HG03469 (cell line): ENCODE measurements at regions not wholly inside any gene's neighbourhood (a gene's known extent, or its start where the extent isn't known, plus 50 kb on each side); places are given as distances from the start of the nearest gene placed in this dataset.

Experiments
- ATAC-seq: cut with Tn5 transposase; IDR thresholded peaks from one replicate; pipeline ENCODE4 v1.9.1; 2021; ENCODE audit warnings: mild to moderate bottlenecking, moderate library complexity, moderate number of reproducible peaks; ENCODE audit not compliant: unreplicated experiment

DNA sequence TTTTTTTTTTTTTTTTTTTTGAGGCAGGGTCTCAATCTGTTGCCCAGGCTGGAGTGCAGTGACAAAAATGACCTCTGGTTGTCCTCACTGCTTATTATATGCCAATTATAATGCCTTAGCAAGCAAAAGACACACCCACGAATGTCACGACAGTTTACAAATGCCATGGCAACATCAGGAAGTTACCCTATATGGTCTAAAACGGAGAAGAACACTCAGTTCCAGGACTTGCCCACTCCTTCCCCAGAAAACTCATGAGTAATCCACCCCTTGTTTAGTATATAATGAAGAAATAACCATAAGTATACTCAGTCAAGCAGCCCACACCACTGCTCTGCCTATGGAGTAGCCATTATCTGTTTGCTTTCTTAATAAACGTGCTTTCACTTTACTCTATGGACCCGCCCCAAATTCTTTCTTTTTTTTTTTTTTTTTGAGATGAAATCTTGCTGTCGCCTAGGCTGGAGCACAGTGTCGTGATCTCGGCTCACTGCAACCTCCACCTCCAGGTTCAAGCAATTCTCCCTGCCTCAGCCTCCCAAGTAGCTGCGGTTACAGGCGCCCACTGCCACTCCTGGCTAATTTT, 106.2 kb downstream of the SMIM20 start:
- no peak for ATAC-seq

DNA sequence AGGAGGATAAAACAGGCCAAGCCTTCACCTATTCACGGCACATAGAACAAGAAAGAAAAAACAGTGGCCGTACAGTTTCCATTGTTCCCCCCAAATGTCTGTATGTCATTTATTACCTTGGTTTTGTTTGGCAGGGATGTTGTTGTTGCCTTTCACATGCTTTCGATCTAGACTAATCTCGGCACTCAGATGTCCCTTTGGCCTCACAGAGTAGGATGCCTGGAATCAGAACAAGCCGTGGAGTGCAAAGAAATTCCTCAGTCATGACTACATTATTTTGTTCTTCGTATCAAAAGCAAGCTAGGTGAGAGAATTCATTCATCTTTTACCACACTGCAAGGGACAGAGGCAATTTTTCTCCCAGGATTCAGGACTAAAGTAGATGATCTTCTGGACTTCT, 106.9 kb downstream of the SMIM20 start:
- ATAC-seq = no peak

DNA sequence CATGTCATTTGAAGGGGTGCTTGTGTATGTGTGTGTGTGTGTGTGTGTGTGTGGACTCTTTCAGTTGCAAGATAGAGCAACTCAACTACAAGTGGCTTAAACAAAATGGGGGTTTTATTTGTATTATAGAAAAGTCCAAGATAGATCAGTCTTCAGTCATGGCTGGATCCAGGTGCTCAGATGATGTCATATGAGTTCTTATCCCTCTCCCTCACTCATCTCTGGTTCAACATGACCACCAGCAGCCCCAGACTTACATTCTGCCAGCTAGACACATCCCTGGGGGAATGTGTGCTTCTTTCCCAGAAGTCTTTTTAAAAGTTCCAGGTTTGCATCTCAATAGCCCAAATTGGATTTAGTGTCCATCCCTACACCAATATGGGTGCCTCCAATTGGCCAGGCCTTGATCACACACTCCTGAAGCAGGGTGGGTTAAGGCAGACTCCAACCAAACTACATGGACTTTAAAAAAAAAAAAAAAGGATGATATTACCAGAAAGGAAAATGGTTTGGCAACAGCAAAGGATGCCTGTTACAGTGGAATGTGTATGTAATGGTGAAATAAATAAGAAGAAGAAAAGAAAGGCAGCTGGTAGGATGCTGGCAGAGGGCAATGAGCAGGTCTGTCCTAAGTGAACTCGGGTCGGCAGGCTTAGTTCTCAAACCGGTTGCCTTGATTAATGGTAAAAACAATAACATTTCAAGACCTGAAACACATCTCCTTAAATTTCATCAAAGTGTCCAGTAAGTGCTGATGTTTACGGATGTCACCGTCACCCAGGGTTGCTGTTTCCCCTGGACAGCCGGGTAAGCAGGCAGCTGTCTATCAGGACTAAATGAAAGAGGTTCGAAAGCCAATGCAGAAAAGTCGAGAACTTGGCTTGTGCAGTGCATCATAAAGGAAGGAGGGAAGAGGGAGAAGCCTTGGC, 107.7 kb downstream of the SMIM20 start:
- ATAC-seq = no peak

DNA sequence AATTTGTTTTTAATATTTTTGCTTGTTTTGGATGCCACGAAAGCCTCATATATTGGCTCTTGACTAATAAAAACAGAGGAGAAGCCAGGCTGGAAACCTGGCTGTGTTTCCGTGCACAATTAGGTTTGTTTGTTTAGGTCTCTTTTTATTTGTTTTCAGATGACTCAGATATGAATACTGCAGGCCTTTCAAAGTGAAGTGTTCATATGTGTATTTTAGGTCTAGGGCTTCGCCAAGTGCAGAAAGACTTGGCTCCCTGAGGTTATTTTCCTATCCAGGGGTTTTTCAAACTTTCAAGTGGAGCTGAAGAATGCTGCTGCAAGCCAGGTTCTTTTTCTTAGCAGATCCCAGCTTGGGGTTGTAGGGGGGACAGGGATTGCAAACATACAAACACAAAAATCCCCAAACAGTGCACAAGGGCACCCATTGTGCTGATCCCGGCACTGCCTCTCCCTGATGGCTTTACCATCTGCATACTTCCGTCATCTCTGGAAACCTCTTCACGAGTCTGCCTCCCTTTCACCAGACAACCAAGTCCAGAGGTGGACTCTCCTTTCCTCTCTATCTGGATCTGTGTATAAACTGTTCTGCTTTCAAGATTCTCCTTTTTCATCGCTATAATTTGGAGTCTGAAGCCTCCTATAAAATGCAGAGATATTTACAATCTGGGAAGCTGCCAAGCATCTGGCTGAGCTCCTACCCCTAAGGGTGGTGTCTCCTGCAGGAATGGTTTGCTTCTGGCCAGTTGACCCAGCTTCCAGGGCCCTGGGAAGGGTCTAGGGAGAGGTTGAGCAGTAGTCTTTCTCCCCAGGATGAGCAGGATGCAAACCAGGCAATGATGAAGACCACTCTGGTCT, 108.6 kb downstream of the SMIM20 start:
- ATAC-seq = no peak

DNA sequence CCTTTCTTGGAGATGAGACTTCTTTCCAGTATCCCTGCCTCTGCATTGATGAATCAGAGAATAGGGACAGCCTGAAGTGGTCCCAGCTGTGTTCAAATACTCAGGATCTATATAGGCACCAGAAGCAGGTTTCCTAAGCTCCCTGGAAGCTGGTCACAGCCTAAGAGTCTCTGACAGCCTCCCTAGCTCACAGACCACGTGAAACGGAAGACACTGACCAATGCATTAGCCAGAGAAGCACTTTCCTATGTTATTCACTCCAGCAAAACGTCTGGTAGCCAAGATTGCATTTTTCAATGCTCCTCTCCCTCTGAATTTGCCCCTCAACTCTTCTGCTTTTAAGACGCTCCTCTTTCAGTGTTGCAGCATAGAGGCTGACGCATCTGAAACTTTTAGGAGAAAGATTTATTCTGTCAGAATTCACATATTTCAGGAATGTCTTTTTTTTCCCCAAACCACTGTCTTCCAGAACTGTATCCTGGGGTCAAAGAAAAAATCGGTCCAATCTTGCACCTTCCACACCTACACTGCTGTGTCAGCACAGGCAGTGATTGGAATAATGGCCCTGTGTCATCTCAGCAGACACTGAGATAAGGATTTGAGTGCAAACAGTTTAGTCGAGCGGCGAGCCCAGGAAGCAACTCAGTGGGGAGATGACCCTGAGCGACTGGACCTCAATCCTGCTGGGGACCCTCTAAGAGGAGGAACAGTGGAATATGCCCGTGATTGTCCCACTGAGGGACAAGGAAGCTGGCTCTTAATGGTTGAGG, 109.4 kb downstream of the SMIM20 start:
- no peak for ATAC-seq

DNA sequence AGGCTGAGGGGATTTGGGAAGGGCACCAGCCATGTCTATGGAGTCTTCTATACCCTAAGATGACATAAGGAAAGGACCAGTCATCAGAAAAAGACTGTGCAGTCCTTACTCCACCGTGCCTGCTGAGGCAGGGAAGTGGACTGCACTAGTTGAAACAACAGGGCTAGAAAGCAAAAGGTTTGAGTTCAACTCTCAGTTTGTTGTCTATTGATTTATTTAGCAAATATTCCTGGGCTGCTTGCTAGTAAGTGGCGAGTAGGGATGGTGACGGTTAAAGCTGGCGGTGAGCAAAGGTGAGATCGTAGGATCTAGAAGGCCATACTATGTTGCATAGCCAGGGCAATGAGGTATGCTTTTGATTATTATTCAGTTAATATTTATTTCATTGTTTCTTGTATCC, 110.1 kb downstream of the SMIM20 start:
- ATAC-seq = no peak

DNA sequence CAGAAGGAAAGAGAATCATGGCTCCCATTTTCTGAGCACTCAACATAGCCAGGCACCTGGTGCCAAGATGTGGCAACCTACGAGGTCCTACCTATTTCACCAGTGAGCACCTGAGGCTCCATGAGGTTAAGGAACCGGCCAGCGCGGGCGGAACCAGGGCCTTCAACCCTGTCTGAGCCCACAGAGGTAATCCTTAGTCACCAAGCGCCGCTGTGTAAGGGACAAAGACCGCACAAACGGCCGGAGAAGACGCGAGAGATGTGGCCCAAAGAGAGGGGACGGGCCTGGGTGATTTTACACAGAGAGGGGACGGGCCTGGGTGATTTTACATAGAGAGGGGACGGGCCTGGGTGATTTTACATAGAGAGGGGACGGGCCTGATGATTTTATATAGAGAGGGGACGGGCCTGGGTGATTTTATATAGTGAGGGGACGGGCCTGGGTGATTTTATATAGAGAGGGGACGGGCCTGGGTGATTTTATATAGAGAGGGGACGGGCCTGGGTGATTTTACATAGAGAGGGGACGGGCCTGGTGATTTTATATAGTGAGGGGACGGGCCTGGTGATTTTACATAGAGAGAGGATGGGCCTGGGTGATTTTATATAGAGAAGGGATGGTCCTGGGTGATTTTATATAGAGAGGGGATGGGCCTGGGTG, 114.2 kb downstream of the SMIM20 start:
- ATAC-seq = no peak

DNA sequence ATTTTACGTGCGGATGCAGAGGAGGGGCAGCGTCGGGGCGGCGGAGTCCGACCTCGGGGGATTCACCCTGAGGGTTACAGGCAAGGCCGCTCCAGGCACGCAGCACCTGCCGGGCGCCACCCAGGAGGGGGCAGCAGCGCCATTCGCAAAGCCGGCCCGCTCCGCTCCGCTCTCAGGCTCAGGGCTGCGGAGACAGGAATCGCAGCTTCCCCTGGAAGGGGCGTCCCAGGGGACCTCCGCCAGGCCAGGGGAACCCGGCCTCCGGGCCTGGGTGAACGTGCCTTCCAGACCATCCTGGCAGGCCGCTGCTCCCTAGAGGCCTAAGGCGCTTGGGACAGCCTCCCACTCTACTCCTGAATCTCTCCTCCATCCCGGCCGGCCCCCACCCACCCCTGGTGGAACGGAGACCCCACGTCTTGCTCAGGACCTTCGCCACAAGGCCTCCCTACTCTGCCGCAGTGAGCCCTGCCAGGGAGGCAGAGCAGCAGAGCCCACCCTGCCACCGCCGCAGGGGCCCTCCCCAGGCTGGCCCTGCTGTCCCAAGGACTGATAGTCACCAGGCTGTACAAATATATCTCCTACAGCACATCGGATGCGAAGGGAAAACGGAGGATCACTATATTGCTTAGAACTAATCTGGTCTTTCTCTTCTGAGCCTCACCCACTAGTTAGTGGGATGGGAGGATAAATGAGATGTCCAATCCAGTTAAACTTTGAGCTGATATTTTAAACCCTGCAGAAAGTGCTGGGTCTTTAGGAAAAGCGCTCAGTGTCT, 115.0 kb downstream of the SMIM20 start:
- peak; percentile 87 for ATAC-seq

DNA sequence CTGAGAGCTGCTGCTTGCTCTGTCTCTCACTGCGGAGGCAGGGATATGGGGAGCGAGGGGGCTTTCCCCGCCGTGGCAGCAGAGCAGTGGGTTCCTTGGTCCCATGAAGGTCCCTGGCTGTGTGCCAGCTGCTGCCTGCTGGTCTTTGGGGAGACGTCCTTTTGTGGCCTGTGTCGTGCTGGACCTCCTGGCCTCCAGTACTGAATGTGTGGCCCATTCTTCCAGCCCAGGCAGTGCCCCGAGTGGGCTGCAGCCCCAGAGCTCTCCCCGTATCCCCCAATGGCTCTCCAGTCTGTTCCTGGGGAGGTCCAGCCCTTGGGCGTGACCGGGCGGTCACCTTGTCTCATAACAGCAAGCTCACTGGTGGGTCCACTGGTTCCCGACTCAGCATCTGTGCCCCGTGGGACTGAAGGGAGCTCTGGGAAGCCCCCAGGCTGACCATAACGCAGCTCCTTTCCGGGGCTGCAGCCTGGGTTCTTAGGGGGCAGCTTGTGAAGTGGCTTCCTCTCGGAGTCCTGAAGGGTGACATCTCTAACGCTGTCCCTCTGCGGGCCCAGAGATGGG, 115.6 kb downstream of the SMIM20 start:
- no peak for ATAC-seq

DNA sequence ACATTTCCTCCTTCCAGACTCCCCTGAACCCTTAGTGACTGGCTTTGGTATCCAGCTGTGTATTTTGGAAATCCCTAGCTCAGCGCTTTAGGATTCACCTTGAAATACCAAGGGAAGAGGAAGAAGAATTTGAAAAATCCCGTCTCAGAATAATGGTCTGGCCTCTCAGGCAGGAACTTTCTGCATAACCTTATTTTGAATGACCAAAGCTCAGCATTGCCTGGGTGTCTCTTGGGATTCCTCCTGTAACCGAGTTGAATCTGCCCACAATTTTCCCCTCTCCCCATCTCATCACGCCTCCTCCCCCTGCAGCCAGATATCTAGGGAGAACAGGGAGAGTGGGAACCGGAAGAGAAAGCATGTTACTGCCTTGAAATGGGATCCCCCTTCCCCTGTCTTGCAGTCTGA, 116.2 kb downstream of the SMIM20 start:
- ATAC-seq = no peak

DNA sequence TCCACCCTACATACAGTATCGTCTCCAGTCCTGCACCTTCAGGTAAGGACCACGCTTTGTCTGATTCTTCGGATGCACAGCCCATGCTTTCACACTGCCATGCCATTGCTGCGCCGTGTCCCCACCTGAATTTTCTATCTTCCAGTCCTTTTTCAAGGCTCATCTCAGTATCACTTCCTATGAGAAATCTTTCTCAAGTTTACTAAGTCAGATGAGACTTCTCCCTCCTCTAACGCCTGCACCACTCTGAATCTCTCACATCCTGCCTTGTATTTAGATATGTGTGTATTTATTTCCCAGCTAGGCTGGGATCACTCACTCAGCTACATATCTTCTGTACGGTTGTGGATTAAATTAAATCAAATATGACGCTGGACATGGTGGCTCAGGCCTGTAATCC, 116.8 kb downstream of the SMIM20 start:
- ATAC-seq = no peak

DNA sequence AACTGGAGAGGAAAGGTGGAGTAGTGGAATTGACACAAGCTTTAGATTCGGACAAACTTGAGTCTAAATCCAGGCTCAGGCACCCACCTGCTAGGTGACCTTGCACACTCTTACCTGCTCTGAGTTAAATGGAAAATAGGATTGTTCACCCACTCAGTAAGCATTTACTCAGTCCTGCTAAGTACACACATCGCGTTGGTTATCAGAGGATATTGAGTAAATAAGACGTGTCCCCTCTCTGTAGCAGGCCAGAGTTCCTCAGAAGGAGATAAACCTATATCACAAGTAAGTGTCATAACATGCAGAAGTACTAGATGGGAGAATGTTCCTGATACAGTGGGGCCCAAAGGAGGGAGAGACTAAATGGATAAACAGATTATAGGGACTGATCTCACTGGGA, 117.7 kb downstream of the SMIM20 start:
- no peak for ATAC-seq

DNA sequence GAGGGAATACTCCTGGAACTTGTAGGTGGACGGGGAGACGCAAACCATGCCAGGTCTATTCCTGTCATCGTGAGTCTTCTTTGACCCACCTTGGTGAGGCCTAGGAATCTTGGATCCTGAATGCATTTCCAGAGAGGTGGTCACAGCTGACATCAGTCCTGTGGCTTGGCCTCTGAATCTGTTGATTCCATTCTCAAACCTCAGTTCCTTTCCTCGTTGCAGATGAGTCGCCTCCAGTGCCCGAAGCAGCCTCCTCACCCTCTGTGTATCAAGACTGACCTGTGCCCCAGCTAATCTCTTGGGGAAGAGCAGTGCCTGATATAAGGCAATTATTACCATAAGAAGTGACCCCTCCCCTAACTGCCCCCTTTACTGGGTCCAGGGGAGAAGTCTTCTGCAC, 118.1 kb downstream of the SMIM20 start:
- no peak for ATAC-seq

DNA sequence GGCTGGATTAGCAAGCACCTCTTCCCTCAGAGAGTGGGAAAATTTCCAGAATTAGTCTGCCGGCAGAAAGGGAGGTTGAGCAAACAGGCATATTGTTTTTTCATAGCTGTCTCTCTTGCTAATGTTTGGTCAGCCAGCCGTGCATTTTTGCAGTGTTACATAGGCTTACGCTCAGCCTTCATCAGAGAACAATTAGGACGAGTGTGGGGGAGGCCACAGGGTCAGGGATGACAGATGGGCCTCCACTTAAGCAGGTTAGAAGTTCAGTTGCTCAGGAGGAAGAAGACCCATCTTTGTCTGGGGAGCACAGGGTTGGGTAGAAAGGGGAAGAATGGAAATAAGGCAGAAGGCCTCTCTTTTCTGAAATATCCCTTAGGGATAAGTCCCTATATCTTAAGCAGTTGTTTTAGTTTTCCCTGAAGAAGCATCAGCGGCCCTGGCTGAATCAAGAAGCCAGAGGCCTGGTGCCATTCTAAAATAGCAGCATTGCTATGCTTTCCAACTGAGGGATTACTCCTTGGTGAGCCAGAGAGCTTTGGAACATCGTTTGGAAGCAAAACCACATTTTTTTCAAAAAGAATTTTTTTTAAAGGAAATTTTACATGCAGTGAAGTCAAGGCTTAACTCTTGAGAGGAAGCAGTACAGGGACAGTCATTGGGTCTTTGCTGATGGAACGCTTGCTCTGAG, 118.8 kb downstream of the SMIM20 start:
- ATAC-seq = no peak

DNA sequence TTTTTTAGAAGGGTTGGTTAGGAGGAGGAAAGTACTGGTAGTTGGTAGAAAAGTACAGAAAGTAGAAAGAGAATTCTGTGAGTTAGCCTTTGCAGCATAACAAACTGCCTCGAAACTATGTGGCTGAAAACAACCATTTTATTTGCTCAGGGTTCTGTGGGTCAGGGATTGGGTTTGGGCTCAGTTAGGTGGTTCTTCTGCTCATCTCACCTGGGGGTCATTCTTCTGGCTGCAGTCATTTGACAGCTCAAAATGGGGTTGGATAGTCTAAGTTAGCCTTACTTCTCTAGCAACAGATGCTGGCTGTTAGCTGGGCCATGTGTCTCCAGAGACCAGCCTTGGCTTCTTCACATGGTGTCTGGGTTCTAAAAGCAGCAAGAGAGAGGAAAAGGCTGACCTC, 119.4 kb downstream of the SMIM20 start:
- no peak for ATAC-seq

DNA sequence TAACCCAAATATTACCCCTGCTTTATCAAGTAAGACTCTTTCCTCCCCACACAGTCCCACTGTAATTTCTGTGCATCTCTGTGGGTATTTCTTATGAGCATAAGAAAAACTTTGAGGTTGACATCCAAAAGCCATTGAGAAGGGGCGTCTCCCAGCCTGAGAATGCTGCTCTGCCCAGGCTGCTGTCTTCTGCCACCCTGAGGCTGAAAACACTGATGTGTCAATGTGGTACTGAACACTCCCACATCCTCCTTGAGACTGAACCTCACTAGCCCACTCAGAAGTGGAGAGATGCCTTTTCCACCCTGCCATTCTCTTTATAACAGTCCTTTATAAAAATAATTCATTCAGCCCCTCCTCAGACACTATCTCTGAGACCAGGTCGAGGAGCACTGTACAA, 120.8 kb downstream of the SMIM20 start:
- ATAC-seq = peak; percentile 74

DNA sequence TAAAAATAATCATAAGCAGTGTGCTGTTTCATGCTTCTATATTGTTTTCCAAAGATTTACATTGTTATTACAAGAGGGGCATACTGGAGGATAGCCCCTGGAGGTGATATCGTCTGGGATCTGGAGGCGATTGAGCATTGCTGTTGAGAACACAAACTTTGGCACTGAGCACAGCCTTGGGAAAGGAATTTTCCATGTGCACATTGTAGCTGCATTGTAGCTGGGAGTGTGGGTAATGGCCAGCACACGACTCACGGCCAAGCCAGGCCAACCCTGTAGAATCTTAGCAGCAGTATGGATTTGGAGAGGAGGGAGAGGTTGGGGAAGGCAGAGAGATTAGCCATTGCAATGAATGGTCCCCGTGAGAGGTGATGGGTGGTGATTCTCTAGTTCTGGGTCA, 121.9 kb downstream of the SMIM20 start:
- ATAC-seq = no peak

DNA sequence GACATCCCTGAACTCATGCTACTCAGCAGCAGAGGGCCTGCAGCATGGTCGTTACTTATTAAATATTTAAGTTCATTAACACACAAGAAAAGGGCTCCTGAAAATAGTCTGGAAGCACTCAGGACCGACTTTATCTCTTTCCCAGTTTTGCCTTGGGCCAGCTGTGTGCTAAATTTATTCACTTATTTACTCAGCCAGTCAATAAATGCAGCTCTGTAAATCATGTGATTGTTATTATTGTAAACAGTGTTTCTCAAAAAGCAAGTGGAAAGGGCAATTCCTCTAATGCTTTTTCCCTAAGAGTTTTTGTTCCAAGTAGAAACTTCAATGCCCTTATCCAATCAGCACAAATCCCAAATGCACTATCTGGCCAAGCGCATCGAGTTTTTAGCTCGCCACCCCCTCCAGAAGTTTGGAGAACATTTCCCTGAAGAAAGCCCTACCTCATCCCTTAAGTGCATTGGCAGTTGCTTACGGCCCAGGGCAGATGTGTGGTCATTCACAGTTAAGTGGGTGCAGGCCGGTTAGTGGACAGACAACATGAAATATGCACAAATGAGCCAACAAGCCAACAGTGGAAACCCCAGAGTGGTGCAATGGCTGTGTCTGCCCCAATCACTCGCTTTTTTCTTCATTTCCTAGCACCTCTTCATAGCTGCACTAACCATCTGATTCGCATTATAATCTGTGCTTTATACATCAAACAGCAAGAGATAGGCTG, 125.8 kb downstream of the SMIM20 start:
- no peak for ATAC-seq
